Psoas muscle (tissue), 7 donors: ENCODE measurements at regions not wholly inside any gene's neighbourhood (a gene's known extent, or its start where the extent isn't known, plus 50 kb on each side); places are given as distances from the start of the nearest gene placed in this dataset.

Experiments used
- ATAC-seq, 4 donors: fragments of 200-7000 bp; cut with Tn5 transposase; one replicate each; pipeline ENCODE4 v1.9.1; 2020; ENCODE audit warnings: moderate library complexity in 3 of 4, mild to moderate bottlenecking in 2 of 4
- DNase-seq, 2 donors: peaks; one replicate each; pipeline ENCODE4 v3.0.0-alpha.2; 2020
- H3K27ac ChIP-seq: fragments of 200-600 bp; one replicate; pipeline ENCODE4 v1.8.0; 2022
- H3K27me3 ChIP-seq, 3 donors: fragments of 200-600 bp in 1 of 3; one replicate each; pipeline versions ENCODE4 v1.6.1 to v1.8.0; 2013 to 2022; ENCODE audit warnings: low read length in 2 of 3, mild to moderate bottlenecking in 2 of 3, moderate library complexity in 1 of 3; ENCODE audit not compliant: insufficient read depth in 3 of 3
- H3K36me3 ChIP-seq, 2 donors: fragments of 200-600 bp in 1 of 2; one replicate each; pipeline versions ENCODE4 v1.6.1 to v1.8.0; 2013 to 2022; ENCODE audit warnings: low read depth in 1 of 2, mild to moderate bottlenecking in 1 of 2, moderate library complexity in 1 of 2; ENCODE audit not compliant: insufficient read depth in 1 of 2
- H3K4me1 ChIP-seq: fragments of 200-600 bp; one replicate; pipeline ENCODE4 v1.8.0; 2022
- H3K4me3 ChIP-seq: fragments of 200-600 bp; one replicate; pipeline ENCODE4 v1.8.0; 2022; ENCODE audit warnings: mild to moderate bottlenecking
- H3K9me3 ChIP-seq: fragments of 200-600 bp; one replicate; pipeline ENCODE4 v1.8.0; 2022
- WGBS, 3 donors: extraction: QIAGEN DNeasy Blood & Tissue Kit; methylation state at CpG; one replicate each; pipeline versions ENCODE4 v1.1.6 to v1.1.7; 2013; 5-methylcytosine and 5-hydroxymethylcytosine counted together
- intact Hi-C, 2 donors: fragments of 100-400 bp; cut with DNase I; formaldehyde crosslinking; loops; one replicate each; pipeline versions ENCODE4 v1.11.0 to v1.14.2; 2022
- TF ChIP-seq, protein P1 (sequence below): fragments of 200-600 bp; IDR thresholded peaks from one replicate; pipeline ENCODE4 v1.8.0; 2022; ENCODE audit warnings: antibody characterized with exemption
- donor health status: healthy with polysubstance abuse.
- donor health status: DM: no; HTN: no; CAD: no; lungs with moderate emphysema.
- donor health status: Bipolar disorder and iron deficiency.
- donor health status: healthy.
- donor health status: DM: yes; HTN: yes; CAD: no.
- donor health status: DM: no; HTN: no; CAD: no.
- donor health status: DM: yes; HTN: yes; CAD: no.

- no peak for DNase-seq
- no peaks in the 10 kb centered on the region for H3K4me1 ChIP-seq
- no peak overlapping the region for H3K27ac ChIP-seq
- H3K36me3 ChIP-seq, result no peaks in the 10 kb centered on the region
- H3K27me3 ChIP-seq, result no peaks in the 10 kb centered on the region
- no peaks in the 10 kb centered on the region for H3K9me3 ChIP-seq
- intact Hi-C loops, result no loop called here
- no peak overlapping the region for H3K4me3 ChIP-seq
- TF ChIP-seq, protein P1, sequence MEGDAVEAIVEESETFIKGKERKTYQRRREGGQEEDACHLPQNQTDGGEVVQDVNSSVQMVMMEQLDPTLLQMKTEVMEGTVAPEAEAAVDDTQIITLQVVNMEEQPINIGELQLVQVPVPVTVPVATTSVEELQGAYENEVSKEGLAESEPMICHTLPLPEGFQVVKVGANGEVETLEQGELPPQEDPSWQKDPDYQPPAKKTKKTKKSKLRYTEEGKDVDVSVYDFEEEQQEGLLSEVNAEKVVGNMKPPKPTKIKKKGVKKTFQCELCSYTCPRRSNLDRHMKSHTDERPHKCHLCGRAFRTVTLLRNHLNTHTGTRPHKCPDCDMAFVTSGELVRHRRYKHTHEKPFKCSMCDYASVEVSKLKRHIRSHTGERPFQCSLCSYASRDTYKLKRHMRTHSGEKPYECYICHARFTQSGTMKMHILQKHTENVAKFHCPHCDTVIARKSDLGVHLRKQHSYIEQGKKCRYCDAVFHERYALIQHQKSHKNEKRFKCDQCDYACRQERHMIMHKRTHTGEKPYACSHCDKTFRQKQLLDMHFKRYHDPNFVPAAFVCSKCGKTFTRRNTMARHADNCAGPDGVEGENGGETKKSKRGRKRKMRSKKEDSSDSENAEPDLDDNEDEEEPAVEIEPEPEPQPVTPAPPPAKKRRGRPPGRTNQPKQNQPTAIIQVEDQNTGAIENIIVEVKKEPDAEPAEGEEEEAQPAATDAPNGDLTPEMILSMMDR, result no peak
- no peak for ATAC-seq
- WGBS, 3 donors, result 54 to 57% (median 55%) methylated on average over 4 of the region's 4 CpGs
Measured at GRCh38 chr10:120658943-120659885, 191.9 kb upstream of the WDR11 start.

DNA sequence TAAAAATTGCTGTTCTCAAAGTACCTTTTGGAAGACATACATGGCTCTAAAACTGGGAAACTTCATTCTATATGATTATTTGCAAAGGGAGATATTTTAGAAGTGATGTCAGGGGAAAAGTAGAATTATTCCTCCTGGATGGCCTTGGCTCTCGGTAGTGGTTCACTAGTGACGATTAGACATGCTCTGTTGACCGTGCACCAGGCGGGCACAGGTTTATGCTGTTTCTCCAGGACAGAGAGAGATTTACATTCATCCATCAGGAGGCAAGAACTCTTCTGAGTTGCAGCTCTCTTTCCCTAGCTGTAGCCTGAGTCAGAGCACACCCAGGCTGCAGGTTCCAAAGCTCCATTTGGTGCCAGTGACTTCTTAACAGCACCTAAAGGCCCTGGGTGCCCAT, 184.9 kb upstream of the WDR11 start:
- intact Hi-C loops, result no loop called here
- Histone ChIP-seq H3K4me3 (no peak overlapping the region), H3K27ac (no peak overlapping the region), H3K36me3 (no peaks in the 10 kb centered on the region), H3K4me1 (no peaks in the 10 kb centered on the region), H3K9me3 (no peaks in the 10 kb centered on the region), H3K27me3 (peaks cover 0 to 2% (median 0%) of the 10 kb centered on the region in 3 donors)
- WGBS, 3 donors, result 36 to 45% (median 45%) methylated on average over 4 of the region's 4 CpGs
- ATAC-seq (no peak), DNase-seq (no peak)
- TF ChIP-seq, protein P1, result no peak

- peaks cover 0 to 2% (median 0%) of the 10 kb centered on the region in 3 donors for H3K27me3 ChIP-seq
- TF ChIP-seq, protein P1, result no peak
- H3K4me1 ChIP-seq, result no peaks in the 10 kb centered on the region
- H3K36me3 ChIP-seq, result no peaks in the 10 kb centered on the region
- DNase-seq, result no peak
- H3K9me3 ChIP-seq, result no peaks in the 10 kb centered on the region
- intact Hi-C loops, result no loop called here
- ATAC-seq, result no peak
- no peak overlapping the region for H3K27ac ChIP-seq
- no peak overlapping the region for H3K4me3 ChIP-seq
- WGBS, 3 donors, result 59 to 67% (median 65%) methylated on average over 4 of the region's 4 CpGs
Measured at GRCh38 chr10:120667276-120667675, 183.9 kb upstream of the WDR11 start.

DNA sequence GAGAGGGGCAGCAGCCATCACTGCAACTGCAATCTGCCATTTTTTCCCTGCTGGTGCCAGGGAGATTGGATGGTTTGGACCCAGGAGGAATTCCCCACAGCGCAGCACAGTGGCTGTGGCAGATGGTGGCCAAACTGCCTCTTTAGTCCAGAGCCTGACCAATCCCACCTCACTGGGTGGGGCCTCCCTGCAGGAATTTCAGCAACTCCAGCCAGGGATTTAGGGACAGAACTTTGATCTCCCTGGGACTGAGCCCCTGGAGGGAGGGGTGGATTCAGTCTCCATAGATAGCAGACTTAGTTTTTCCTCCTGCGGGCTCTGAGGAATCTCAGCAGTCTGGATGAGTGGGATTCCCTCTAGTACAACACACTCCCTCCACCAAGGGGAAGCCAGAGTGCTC, 179.7 kb upstream of the WDR11 start:
- TF ChIP-seq, protein P1, result no peak
- 88 to 93% (median 92%) methylated on average over 2 of the region's 2 CpGs for WGBS, 3 donors
- no peak for ATAC-seq
- Histone ChIP-seq H3K36me3 (no peaks in the 10 kb centered on the region), H3K27ac (no peak overlapping the region), H3K4me1 (no peaks in the 10 kb centered on the region), H3K27me3 (peaks cover 0 to 2% (median 0%) of the 10 kb centered on the region in 3 donors), H3K4me3 (no peak overlapping the region), H3K9me3 (no peaks in the 10 kb centered on the region)
- DNase-seq, result no peak
- intact Hi-C loops, result no loop called here
